DND-41 (cell line): ENCODE measurements at regions not wholly inside any gene's neighbourhood (a gene's known extent, or its start where the extent isn't known, plus 50 kb on each side); places are given as distances from the start of the nearest gene placed in this dataset.

Source experiments
- ATAC-seq: fragments of 200-7000 bp; cut with Tn5 transposase; 3 replicates; pipeline ENCODE4 v1.9.1; 2021; ENCODE audit warnings: low read depth; ENCODE audit not compliant: insufficient read depth
- DNase-seq: peaks from one replicate; pipeline ENCODE4 v3.0.0-alpha.2; 2020
- H2AFZ ChIP-seq: 2 replicates; pipeline ENCODE4 v1.6.0; 2012; ENCODE audit warnings: low read depth, low read length
- H3K27ac ChIP-seq: 2 replicates; pipeline ENCODE4 v1.5.1; 2012; ENCODE audit warnings: low read length, inconsistent platforms
- H3K27me3 ChIP-seq: fragments of 200-600 bp; sonication (generic); 2 replicates; pipeline ENCODE4 v1.6.0; 2012; ENCODE audit warnings: low read length, mild to moderate bottlenecking, inconsistent platforms; ENCODE audit not compliant: insufficient read depth, poor library complexity
- H3K36me3 ChIP-seq: 2 replicates; pipeline ENCODE4 v1.5.1; 2012; ENCODE audit warnings: low read length, inconsistent platforms; ENCODE audit not compliant: insufficient read depth
- H3K4me1 ChIP-seq: 2 replicates; pipeline ENCODE4 v1.5.1; 2012; ENCODE audit warnings: mild to moderate bottlenecking, low read length; ENCODE audit not compliant: insufficient read depth
- H3K4me2 ChIP-seq: 2 replicates; pipeline ENCODE4 v1.6.0; 2012; ENCODE audit warnings: mild to moderate bottlenecking, moderate library complexity, low read length, inconsistent platforms; ENCODE audit not compliant: insufficient read depth
- H3K4me3 ChIP-seq, 2 experiments: fragments of 200-600 bp in 1 of 2; shearing (Covaris generic) in 1 of 2; 2 replicates each; pipeline ENCODE4 v1.5.1; 2012 to 2016; ENCODE audit warnings: inconsistent platforms in 2 of 2, low read length in 2 of 2, mild to moderate bottlenecking in 2 of 2, low read depth in 1 of 2, moderate library complexity in 1 of 2
- H3K79me2 ChIP-seq: 2 replicates; pipeline ENCODE4 v1.6.0; 2012; ENCODE audit warnings: low read length, inconsistent platforms; ENCODE audit not compliant: insufficient read depth
- H3K9ac ChIP-seq: 2 replicates; pipeline ENCODE4 v1.6.0; 2012; ENCODE audit warnings: low read depth, mild to moderate bottlenecking, inconsistent platforms, low read length, moderate library complexity
- H3K9me3 ChIP-seq: 2 replicates; pipeline ENCODE4 v1.5.1; 2012; ENCODE audit warnings: low read length, moderate library complexity, mild to moderate bottlenecking, inconsistent platforms; ENCODE audit not compliant: insufficient read depth, severe bottlenecking
- H4K20me1 ChIP-seq: 2 replicates; pipeline ENCODE4 v1.6.0; 2012; ENCODE audit warnings: low read length; ENCODE audit not compliant: insufficient read depth
- CTCF ChIP-seq: IDR thresholded peaks from 2 replicates; pipeline ENCODE4 v1.5.1; 2012; ENCODE audit warnings: borderline replicate concordance, low read length, moderate library complexity, mild to moderate bottlenecking; ENCODE audit not compliant: poor library complexity, severe bottlenecking; ENCODE audit errors: extremely low read depth
- EZH2 ChIP-seq: IDR thresholded peaks from 3 replicates; pipeline ENCODE4 v1.6.1; 2012; ENCODE audit warnings: borderline replicate concordance, low read depth, mild to moderate bottlenecking, moderate library complexity, low read length, inconsistent platforms; ENCODE audit not compliant: severe bottlenecking

GRCh38 chr14:40271480-40271879, 839.2 kb upstream of the FBXO33 start:
- Histone ChIP-seq H3K9me3 (no peaks in the 10 kb centered on the region), H3K27ac (no peak overlapping the region), H3K79me2 (no peaks in the 10 kb centered on the region), H4K20me1 (no peaks in the 10 kb centered on the region), H3K9ac (no peak overlapping the region), H2AFZ (no peak overlapping the region), H3K27me3 (no peaks in the 10 kb centered on the region), H3K36me3 (no peaks in the 10 kb centered on the region), H3K4me1 (no peaks in the 10 kb centered on the region), H3K4me2 (no peak overlapping the region), H3K4me3 (no peak overlapping the region)
- TF ChIP-seq CTCF (no peak), EZH2 (no peak)
- ATAC-seq (no peak), DNase-seq (no peak)

- H3K4me2 ChIP-seq = no peak overlapping the region
- H3K27ac ChIP-seq = no peak overlapping the region
- no peaks in the 10 kb centered on the region for H4K20me1 ChIP-seq
- no peak overlapping the region for H3K4me3 ChIP-seq
- H3K36me3 ChIP-seq = no peaks in the 10 kb centered on the region
- ATAC-seq (no peak), DNase-seq (no peak)
- no peaks in the 10 kb centered on the region for H3K4me1 ChIP-seq
- no peak overlapping the region for H3K9ac ChIP-seq
- no peaks in the 10 kb centered on the region for H3K27me3 ChIP-seq
- no peak overlapping the region for H2AFZ ChIP-seq
- H3K79me2 ChIP-seq = no peaks in the 10 kb centered on the region
- H3K9me3 ChIP-seq = no peaks in the 10 kb centered on the region
- TF ChIP-seq EZH2 = no peak
- no peak for TF ChIP-seq CTCF
Observed at GRCh38 chr14:40269436-40269835, 837.2 kb upstream of the FBXO33 start.

- no peak for DNase-seq
- Histone ChIP-seq H3K27me3 (no peaks in the 10 kb centered on the region), H3K27ac (no peak overlapping the region), H3K4me1 (no peaks in the 10 kb centered on the region), H3K4me3 (no peak overlapping the region), H3K36me3 (no peaks in the 10 kb centered on the region), H3K9me3 (no peaks in the 10 kb centered on the region), H3K79me2 (no peaks in the 10 kb centered on the region), H4K20me1 (no peaks in the 10 kb centered on the region), H3K9ac (no peak overlapping the region), H2AFZ (no peak overlapping the region), H3K4me2 (no peak overlapping the region)
- no peak for TF ChIP-seq CTCF
- TF ChIP-seq EZH2 = no peak
- no peak for ATAC-seq
Observed at GRCh38 chr14:40268236-40268635, 836.0 kb upstream of the FBXO33 start.

GRCh38 chr14:40265096-40265495, 832.9 kb upstream of the FBXO33 start:
- ATAC-seq = no peak
- Histone ChIP-seq H3K4me2 (no peak overlapping the region), H3K4me3 (no peak overlapping the region), H2AFZ (no peak overlapping the region), H3K27me3 (no peaks in the 10 kb centered on the region), H3K9ac (no peak overlapping the region), H3K4me1 (no peaks in the 10 kb centered on the region), H4K20me1 (no peaks in the 10 kb centered on the region), H3K9me3 (no peaks in the 10 kb centered on the region), H3K36me3 (no peaks in the 10 kb centered on the region), H3K79me2 (no peaks in the 10 kb centered on the region), H3K27ac (no peak overlapping the region)
- DNase-seq = no peak
- no peak for TF ChIP-seq CTCF
- TF ChIP-seq EZH2 = no peak
